ACHN (cell line): ENCODE measurements at regions not wholly inside any gene's neighbourhood (a gene's known extent, or its start where the extent isn't known, plus 50 kb on each side); places are given as distances from the start of the nearest gene placed in this dataset.
A peak's percentile ranks its signal among the peaks of the same experiment; 100 is the strongest.
"Not testable (repeated sequence)": the region's sequence is repeated elsewhere in the genome, so short reads cannot be mapped to it uniquely, and the experiment has no call there.

ENCODE experiments used
- DNase-seq: peaks from one replicate; pipeline ENCODE4 v3.0.0-alpha.2; 2015
- in situ Hi-C: cut with HindIII; loops from 2 replicates; pipeline ENCODE4 v1.10.0; 2017; ENCODE audit warnings: low sequenced_read_pairs, low pct_ligation_motif_present, low pct_unique_long_range_greater_than_20kb

- no peak for DNase-seq
- in situ Hi-C loops: no loop called here
These were observed 119.1 kb upstream of the FOXP2 start for GRCh38 chr7:114295522-114295921.

GRCh38 chr7:114294036-114294435 lies 120.6 kb upstream of the FOXP2 start:
- DNase-seq: no peak
- in situ Hi-C loops: no loop called here

DNA sequence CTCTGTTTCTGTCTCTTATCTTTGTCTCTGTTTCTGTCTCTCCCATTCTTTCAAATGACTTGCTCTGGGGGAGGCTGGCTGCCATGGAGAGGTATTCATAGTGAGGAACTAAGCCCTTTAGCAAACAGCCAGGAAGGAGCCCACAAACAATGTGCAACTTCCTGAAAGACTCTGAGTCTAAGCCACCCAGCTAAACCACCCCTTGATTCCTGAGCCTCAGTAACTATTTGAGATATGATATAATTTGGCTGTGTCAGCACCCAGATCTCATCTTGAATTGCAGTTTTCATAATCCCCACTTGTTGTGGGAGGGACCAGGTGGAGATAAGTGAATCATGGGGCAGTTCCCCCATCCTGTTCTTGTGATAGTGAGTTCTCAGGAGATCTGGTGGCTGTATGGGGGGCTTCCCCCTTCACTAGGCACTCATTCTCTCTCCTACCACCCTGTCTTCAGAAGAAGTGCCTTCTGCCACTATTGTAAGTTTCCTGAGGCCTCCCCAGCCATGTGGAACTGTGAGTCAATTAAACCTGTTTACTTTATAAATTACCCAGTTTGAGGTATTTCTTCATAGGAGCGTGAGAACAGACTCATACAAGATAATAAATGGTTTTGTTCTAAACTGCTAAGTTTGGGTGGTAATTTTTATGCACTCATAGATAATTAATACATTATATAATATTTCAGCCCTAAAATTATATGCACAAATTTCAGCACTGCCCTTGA lies 121.2 kb upstream of the FOXP2 start:
- no peak for DNase-seq

DNA sequence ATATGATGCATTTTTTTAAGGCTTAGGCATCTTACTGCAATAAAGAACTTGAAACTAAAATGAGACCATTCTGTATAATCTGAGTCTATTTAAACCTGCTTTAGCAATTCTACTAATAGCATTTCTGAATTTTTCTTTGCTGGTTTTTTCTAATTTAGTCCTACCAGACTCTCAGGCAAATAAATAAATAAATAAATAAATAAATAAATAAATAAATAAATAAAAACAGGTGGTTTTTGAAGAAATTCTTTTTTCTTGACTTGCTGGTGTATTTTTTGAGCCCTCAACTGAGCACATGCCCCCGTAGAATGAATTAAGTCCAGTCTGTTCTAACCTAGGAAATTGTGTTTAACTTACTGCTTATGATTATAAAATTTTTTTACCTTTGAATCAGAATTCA lies 134.7 kb upstream of the FOXP2 start:
- DNase-seq: no peak
- in situ Hi-C loops: no loop called here

More for the DNA sequence above, 121.2 kb upstream of the FOXP2 start:
- in situ Hi-C loops: no loop called here

DNA sequence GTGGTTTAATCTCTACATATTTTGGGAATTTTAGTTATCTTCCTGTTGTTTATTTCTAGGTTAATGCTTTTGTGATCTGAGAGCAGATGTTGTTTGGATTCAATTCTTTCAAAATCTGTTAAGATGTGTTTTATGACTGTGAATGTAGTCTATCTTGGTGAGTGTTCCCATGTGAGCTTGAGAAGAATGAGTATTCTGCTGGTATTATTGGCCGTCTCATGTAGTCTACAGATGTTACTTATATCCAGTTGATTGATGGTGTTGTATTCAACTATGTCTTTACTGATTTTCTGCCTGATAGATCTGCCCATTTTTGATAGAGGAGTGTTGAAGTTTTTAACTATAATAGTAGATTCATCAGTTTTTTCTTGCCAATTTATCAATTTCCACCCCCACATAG lies 141.4 kb upstream of the FOXP2 start:
- in situ Hi-C loops: no loop called here
- DNase-seq: no peak

DNA sequence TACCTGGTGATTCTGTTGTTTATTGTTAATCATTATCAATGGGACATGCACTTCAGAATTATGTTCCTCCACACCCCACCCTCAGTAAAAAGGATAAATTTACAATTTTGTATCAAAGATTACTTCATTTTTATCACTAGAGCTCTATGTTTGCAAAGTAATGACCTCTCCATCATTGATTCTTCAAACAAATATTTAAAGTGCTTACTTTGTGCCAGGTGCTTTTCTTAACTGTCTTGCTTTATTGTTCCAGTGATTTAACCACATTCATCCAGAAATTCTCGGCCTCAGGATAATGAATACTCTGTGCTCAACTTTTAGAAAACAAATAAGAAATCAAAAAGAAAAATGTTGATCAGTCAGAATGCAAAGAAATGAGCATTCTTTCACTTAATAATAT lies 144.9 kb upstream of the FOXP2 start:
- in situ Hi-C loops: no loop called here
- no peak for DNase-seq

- DNase-seq, in situ Hi-C loops: not testable (repeated sequence)
These were observed 147.1 kb upstream of the FOXP2 start for GRCh38 chr7:114267550-114267949.

DNA sequence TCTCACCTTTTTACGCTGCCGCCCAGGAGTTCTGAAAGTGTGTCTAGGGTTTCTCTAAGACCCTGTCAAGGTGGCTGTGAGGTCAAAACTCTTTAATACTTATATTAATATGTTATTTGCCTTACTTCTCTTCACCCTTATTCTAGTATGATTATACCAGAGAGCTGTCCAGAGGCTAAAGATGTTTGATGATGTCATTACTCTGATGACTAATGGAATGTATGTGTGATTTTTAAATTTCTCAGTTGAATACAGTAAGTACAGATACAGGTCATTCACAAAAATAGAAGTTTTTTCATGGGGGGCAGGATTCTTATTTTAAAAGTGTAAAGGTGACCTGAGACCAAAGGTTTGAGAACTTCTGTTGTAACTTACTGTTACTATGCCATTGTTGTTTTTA lies 150.6 kb upstream of the FOXP2 start:
- no peak for DNase-seq
- in situ Hi-C loops: no loop called here

DNA sequence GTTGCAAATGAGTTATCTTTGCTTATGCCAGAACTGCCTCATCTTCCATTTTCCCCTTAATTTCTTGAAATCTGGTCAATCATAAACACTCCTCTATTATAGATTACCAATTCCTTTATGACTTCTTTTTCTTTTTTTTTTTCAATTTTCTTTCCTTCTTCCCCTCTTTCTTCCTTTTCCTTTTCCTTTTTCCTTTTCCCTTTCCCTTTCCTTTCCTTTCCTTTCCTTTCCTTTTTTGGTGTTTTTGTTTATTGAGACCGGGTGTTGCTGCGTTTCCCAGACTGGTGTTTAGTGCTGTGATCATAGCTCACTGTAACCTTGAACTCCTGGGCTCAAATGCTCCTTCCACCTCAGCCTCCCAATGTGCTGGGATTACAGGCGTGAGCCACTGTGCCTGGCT lies 151.4 kb upstream of the FOXP2 start:
- in situ Hi-C loops: no loop called here
- no peak for DNase-seq

DNA sequence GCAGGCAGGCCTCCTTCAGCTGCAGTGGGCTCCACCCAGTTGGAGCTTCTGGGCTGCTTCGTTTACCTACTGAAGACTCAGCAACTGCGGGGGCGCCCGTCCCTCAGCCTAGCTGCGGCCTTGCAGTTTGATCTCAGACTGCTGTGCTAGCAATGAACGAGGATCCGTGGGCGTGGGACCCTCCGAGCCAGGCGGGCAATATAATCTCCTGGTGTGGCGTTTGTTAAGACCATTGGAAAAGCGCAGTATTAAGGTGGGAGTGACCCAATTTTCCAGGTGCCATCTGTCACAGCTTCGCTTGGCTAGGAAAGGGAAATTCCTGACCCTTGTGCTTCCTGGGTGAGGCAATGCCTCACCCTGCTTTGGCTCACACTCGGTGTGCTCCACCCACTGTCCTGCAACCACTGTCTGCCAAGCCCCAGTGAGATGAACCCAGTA lies 159.2 kb upstream of the FOXP2 start:
- no peak for DNase-seq
- in situ Hi-C loops: no loop called here

DNA sequence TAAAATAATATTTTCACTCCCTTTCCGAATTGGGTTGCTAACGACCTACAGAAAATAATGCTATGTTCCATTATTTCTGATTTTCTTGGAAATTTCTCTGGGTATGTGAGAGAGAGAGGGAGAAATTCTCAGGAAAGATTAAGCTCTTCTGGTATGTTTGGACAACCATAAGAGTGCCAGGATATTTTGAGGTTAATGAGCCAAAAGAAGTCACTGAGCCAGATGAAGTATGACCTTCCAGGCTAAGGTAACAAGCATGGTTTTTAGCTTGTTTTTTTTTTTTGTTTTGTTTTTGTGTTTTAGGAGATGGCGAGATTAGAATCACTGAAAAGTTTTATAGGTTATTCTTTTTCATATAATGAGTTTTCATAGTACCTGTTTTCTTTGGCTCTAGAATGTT lies 171.0 kb upstream of the FOXP2 start:
- in situ Hi-C loops: no loop called here
- DNase-seq: peak; percentile 52

DNA sequence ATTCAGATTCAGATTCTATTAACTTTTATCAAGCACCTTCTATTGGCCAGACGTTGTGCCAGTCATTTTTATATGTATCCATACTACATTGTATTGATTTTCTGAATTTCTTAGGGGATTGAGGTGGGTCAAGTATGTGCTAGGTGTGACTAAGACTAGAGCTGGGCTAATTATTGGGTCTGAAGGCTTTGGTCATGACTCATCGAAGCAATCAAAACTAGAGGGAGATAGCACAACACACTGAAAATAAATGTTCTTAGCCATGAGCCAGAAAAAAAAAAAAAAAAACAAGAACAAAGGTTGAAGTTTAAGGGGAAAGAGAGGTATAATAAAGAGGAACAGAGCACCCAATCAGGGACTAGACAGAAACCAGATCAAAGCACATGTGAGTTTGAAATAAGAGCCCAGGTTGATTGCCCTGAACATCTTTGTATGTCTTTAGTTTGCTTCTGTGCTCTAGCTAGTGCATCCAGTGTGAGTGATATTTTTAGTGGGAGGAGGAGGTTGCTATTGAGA lies 171.6 kb upstream of the FOXP2 start:
- in situ Hi-C loops: no loop called here
- DNase-seq: peak; percentile 60

DNA sequence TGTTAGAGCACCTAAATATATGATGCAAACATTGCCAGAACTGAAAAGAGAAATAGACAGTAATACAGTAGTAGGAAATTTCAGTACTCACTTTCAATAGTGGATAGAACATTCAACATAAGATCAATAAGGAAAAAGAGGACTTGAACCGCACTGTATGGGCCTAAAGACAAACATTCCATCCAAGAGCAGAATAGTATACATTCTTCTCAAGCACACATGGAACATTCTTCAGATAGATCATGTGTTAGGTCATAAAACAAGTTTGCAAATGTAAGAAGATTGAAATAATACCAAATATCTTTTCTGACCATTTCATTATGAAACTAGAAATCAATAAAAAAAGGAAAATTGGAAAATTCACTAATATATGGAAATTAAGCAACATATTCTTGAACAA lies 185.4 kb upstream of the FOXP2 start:
- in situ Hi-C loops: no loop called here
- no peak for DNase-seq

- no peak for DNase-seq
These were observed 188.8 kb upstream of the FOXP2 start for GRCh38 chr7:114225784-114226183.

GRCh38 chr7:114218283-114218682 lies 196.3 kb upstream of the FOXP2 start:
- in situ Hi-C loops: no loop called here
- DNase-seq: no peak

More at GRCh38 chr7:114225784-114226183, 188.8 kb upstream of the FOXP2 start:
- in situ Hi-C loops: no loop called here

DNA sequence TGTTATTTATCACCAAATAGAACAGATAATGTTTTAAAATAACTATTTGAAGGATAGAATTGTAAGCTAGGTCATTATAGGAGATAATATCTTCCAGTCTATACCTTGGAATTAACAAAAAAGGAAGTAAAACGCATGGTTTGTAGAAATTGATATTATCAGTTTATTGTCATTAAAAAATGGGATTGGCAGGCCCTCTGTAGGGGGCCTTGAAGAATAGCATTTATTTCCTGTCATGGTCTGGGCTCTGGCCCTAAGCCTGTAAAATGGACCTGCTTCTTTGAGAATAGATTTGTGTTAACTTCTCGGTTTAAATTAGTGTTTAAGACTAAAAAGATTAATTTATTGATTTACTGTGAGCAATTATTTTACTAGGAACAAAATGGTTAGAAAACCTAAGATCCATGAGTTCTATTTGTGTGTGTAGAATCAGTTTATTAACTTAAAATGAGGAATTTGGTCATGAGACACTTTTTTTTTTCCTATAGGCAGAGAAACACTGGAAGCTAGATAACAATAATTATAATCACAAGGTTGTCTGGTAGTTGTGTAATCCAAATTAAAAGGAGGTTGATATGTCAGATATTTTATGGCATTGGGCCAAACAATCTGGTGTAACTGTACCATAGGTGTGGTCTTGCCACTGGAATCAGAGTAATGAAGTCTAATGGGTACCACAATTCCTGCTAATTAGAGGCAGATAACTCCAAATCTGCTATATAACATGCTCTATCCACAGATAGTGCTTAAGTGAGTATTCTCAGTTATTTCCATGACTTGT lies 197.4 kb upstream of the FOXP2 start:
- peak; percentile 48 for DNase-seq
- in situ Hi-C loops: no loop called here

DNA sequence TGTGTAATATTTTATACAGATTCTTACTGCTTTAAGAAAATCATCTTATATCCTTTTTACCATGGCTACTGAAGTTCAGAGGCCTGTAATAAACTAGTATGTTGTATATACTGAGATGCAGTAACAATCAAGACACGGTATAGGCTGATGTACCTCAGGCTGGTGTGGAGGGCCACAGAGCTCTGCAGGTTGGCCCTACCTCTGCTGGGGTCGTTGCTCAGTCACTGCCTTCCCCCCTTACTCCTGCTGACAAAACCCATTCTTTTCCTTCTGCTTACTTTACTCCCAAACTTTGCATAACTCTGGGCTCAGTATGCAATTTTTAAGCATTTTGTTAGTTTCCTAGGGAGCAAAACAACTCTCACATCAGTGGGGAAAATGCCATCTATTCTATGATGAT lies 200.1 kb upstream of the FOXP2 start:
- in situ Hi-C loops: no loop called here
- no peak for DNase-seq

- no peak for DNase-seq
- in situ Hi-C loops: no loop called here
These were observed 201.7 kb upstream of the FOXP2 start for GRCh38 chr7:114212721-114213429.

GRCh38 chr7:114209968-114210367 lies 204.6 kb upstream of the FOXP2 start:
- in situ Hi-C loops: no loop called here
- no peak for DNase-seq
